ENCODE measurements at regions not wholly inside any gene's neighbourhood (a gene's known extent, or its start where the extent isn't known, plus 50 kb on each side); places are given as distances from the start of the nearest gene placed in this dataset.

DNA sequence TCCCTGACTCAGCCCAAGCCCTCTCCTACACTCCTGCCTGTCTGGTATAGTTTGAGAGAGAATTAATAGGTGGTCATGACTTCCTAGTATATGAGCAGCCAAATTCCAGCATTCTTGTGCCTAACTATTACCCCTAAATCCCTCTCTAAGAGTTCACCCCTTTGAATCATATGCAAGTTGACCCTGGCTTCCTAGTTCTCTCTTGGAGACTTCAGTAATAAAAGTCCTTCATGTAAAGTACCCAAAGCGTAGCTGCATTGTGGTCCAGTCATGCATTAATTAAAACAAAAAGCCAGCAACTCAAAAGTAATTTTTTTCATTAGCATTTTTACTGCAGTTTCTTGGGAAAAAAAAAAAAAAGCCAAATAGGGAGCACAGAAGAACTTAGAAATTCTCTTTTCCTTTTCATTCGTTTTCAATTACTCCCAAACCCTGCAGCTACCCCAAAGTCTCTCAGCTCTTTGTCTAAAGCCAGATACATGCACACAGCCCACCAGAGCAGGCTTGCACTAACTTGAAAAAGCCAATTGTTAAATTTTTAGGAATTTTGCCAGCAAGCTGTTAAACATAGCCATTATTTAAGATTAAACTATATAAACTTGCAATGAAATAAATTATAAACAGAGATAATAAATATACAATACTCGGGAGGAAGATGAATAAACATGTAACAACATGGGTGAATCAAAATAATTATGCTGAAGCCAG is 50.1 kb upstream of the STT3B start:
- H3K4me1 ChIP-seq: no peaks in the 10 kb centered on the region
- H3K4me3 ChIP-seq: no peak overlapping the region
- no peaks in the 10 kb centered on the region for H3K9me3 ChIP-seq
- H3K27ac ChIP-seq: no peak overlapping the region
- intact Hi-C loops (cut with DNase I; ENCODE audit: low total_unique reads): no loop called here
- DNase-seq (ENCODE audit: low spot score in 2 of 2): no peak
- TF ChIP-seq POLR2AphosphoS5 (IDR thresholded peaks at IDR 0.05): no peak
- TF ChIP-seq, protein P1, sequence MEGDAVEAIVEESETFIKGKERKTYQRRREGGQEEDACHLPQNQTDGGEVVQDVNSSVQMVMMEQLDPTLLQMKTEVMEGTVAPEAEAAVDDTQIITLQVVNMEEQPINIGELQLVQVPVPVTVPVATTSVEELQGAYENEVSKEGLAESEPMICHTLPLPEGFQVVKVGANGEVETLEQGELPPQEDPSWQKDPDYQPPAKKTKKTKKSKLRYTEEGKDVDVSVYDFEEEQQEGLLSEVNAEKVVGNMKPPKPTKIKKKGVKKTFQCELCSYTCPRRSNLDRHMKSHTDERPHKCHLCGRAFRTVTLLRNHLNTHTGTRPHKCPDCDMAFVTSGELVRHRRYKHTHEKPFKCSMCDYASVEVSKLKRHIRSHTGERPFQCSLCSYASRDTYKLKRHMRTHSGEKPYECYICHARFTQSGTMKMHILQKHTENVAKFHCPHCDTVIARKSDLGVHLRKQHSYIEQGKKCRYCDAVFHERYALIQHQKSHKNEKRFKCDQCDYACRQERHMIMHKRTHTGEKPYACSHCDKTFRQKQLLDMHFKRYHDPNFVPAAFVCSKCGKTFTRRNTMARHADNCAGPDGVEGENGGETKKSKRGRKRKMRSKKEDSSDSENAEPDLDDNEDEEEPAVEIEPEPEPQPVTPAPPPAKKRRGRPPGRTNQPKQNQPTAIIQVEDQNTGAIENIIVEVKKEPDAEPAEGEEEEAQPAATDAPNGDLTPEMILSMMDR (IDR thresholded peaks at IDR 0.05): no peak
- no peak for TF ChIP-seq POLR2A (IDR thresholded peaks at IDR 0.05)
- H3K36me3 ChIP-seq: no peaks in the 10 kb centered on the region
- H3K27me3 ChIP-seq: no peaks in the 10 kb centered on the region

Measured in breast epithelium (tissue), 4 donors.